ENCODE measurements at regions not wholly inside any gene's neighbourhood (a gene's known extent, or its start where the extent isn't known, plus 50 kb on each side); places are given as distances from the start of the nearest gene placed in this dataset.

GRCh38 chr5:109971968-109972367 is 282.2 kb downstream of the MAN2A1 start:
- H3K4me1 ChIP-seq (replicated peaks in 1 of 2), result no peaks in the 10 kb centered on the region
- no peak overlapping the region for H3K4me3 ChIP-seq
- no peak for DNase-seq
- no peaks in the 10 kb centered on the region for H3K27me3 ChIP-seq
- H3K36me3 ChIP-seq (replicated peaks in 1 of 2), result no peaks in the 10 kb centered on the region
- H3K27ac ChIP-seq, result no peak overlapping the region
- 85 to 100% (median 98%) methylated on average over 1 of the region's 1 CpG for WGBS, 4 donors
- no peak for TF ChIP-seq POLR2A (IDR thresholded peaks at IDR 0.05)
- TF ChIP-seq CTCF (IDR thresholded peaks at IDR 0.05), result no peak
- H3K9me3 ChIP-seq (replicated peaks in 1 of 3), result no peaks in the 10 kb centered on the region
- intact Hi-C loops (cut with DNase I), result no loop called here

GRCh38 chr5:109981979-109982378 is 292.3 kb downstream of the MAN2A1 start:
- H3K4me3 ChIP-seq, result no peak overlapping the region
- no peak for TF ChIP-seq POLR2A (IDR thresholded peaks at IDR 0.05)
- no peak for TF ChIP-seq CTCF (IDR thresholded peaks at IDR 0.05)
- no peaks in the 10 kb centered on the region for H3K27me3 ChIP-seq
- H3K9me3 ChIP-seq (replicated peaks in 1 of 3), result no peaks in the 10 kb centered on the region
- H3K36me3 ChIP-seq (replicated peaks in 1 of 2), result no peaks in the 10 kb centered on the region
- intact Hi-C loops (cut with DNase I), result no loop called here
- no peaks in the 10 kb centered on the region for H3K4me1 ChIP-seq (replicated peaks in 1 of 2)
- no peak for DNase-seq
- no peak overlapping the region for H3K27ac ChIP-seq

GRCh38 chr5:109982966-109983534 is 293.3 kb downstream of the MAN2A1 start:
- H3K9me3 ChIP-seq (replicated peaks in 1 of 3), result no peaks in the 10 kb centered on the region
- 79 to 92% (median 85%) methylated on average over 3 of the region's 3 CpGs for WGBS, 4 donors
- TF ChIP-seq CTCF (IDR thresholded peaks at IDR 0.05) (no peak), POLR2A (IDR thresholded peaks at IDR 0.05) (no peak)
- no peak for DNase-seq
- intact Hi-C loops (cut with DNase I), result no loop called here
- no peaks in the 10 kb centered on the region for H3K4me1 ChIP-seq (replicated peaks in 1 of 2)
- H3K4me3 ChIP-seq, result no peak overlapping the region
- H3K27me3 ChIP-seq, result no peaks in the 10 kb centered on the region
- H3K36me3 ChIP-seq (replicated peaks in 1 of 2), result no peaks in the 10 kb centered on the region
- no peak overlapping the region for H3K27ac ChIP-seq

- TF ChIP-seq CTCF (IDR thresholded peaks at IDR 0.05) (no peak), POLR2A (IDR thresholded peaks at IDR 0.05) (no peak)
- WGBS, 4 donors, result 46 to 55% (median 53%) methylated on average over 2 of the region's 2 CpGs
- Histone ChIP-seq H3K9me3 (replicated peaks in 1 of 3) (no peaks in the 10 kb centered on the region), H3K27ac (no peak overlapping the region), H3K4me3 (no peak overlapping the region), H3K27me3 (no peaks in the 10 kb centered on the region), H3K4me1 (replicated peaks in 1 of 2) (no peaks in the 10 kb centered on the region), H3K36me3 (replicated peaks in 1 of 2) (no peaks in the 10 kb centered on the region)
- no peak for DNase-seq
- intact Hi-C loops (cut with DNase I), result no loop called here
These were observed 297.0 kb downstream of the MAN2A1 start for GRCh38 chr5:109986726-109987125.

Data from adrenal gland (tissue), 9 donors.